ENCODE measurements at regions not wholly inside any gene's neighbourhood (a gene's known extent, or its start where the extent isn't known, plus 50 kb on each side); places are given as distances from the start of the nearest gene placed in this dataset.

GRCh38 chr3:21067031-21067813 lies 683.8 kb downstream of the ZNF385D start:
- DNase-seq (ENCODE audit: low spot score in 2 of 2, unreplicated experiment in 2 of 2): no peak
- Mint-ChIP-seq H3K4me3 (no peak overlapping the region), H3K27me3 (ENCODE audit: low read depth) (no peaks in the 10 kb centered on the region), H3K4me1 (peaks cover 6% of the 10 kb centered on the region), H3K9me3 (peaks cover 17% of the 10 kb centered on the region), H3K36me3 (no peaks in the 10 kb centered on the region), H3K27ac (no peak overlapping the region)
- no peak for TF ChIP-seq CTCF (IDR thresholded peaks at IDR 0.05; ENCODE audit: unreplicated experiment)

GRCh38 chr3:21062831-21063294 lies 688.1 kb downstream of the ZNF385D start:
- no peaks in the 10 kb centered on the region for H3K36me3 Mint-ChIP-seq
- H3K4me3 Mint-ChIP-seq: no peak overlapping the region
- peaks cover 1% of the 10 kb centered on the region for H3K9me3 Mint-ChIP-seq
- no peaks in the 10 kb centered on the region for H3K27me3 Mint-ChIP-seq (ENCODE audit: low read depth)
- no peak for TF ChIP-seq CTCF (IDR thresholded peaks at IDR 0.05; ENCODE audit: unreplicated experiment)
- H3K27ac Mint-ChIP-seq: peak overlapping the region; percentile 76
- peaks cover 6% of the 10 kb centered on the region for H3K4me1 Mint-ChIP-seq
- DNase-seq (ENCODE audit: low spot score in 2 of 2, unreplicated experiment in 2 of 2): no peak

- DNase-seq (ENCODE audit: low spot score in 2 of 2, unreplicated experiment in 2 of 2): no peak
- Mint-ChIP-seq H3K4me3 (no peak overlapping the region), H3K27me3 (ENCODE audit: low read depth) (no peaks in the 10 kb centered on the region), H3K36me3 (no peaks in the 10 kb centered on the region), H3K27ac (no peak overlapping the region), H3K9me3 (peaks cover 11% of the 10 kb centered on the region), H3K4me1 (peaks cover 6% of the 10 kb centered on the region)
- no peak for TF ChIP-seq CTCF (IDR thresholded peaks at IDR 0.05; ENCODE audit: unreplicated experiment)
Measured at GRCh38 chr3:21059404-21059803, 691.6 kb downstream of the ZNF385D start.

- no peak for DNase-seq (ENCODE audit: low spot score in 2 of 2, unreplicated experiment in 2 of 2)
- Mint-ChIP-seq H3K27me3 (ENCODE audit: low read depth) (no peaks in the 10 kb centered on the region), H3K4me3 (no peak overlapping the region), H3K36me3 (no peaks in the 10 kb centered on the region), H3K9me3 (peaks cover 24% of the 10 kb centered on the region), H3K4me1 (no peaks in the 10 kb centered on the region), H3K27ac (no peak overlapping the region)
- TF ChIP-seq CTCF (IDR thresholded peaks at IDR 0.05; ENCODE audit: unreplicated experiment): no peak
Measured at GRCh38 chr3:21056293-21056692, 694.7 kb downstream of the ZNF385D start.

- DNase-seq (ENCODE audit: low spot score in 2 of 2, unreplicated experiment in 2 of 2): no peak
- H3K27ac Mint-ChIP-seq: no peak overlapping the region
- no peaks in the 10 kb centered on the region for H3K27me3 Mint-ChIP-seq (ENCODE audit: low read depth)
- TF ChIP-seq CTCF (IDR thresholded peaks at IDR 0.05; ENCODE audit: unreplicated experiment): no peak
- no peaks in the 10 kb centered on the region for H3K4me1 Mint-ChIP-seq
- H3K4me3 Mint-ChIP-seq: no peak overlapping the region
- peaks cover 24% of the 10 kb centered on the region for H3K9me3 Mint-ChIP-seq
- H3K36me3 Mint-ChIP-seq: no peaks in the 10 kb centered on the region
Measured at GRCh38 chr3:21055015-21055414, 696.0 kb downstream of the ZNF385D start.

All from mesothelial cell of epicardium (in vitro differentiated cells).